HUES48 (cell line): ENCODE measurements at regions not wholly inside any gene's neighbourhood (a gene's known extent, or its start where the extent isn't known, plus 50 kb on each side); places are given as distances from the start of the nearest gene placed in this dataset.
"Not testable (repeated sequence)": the region's sequence is repeated elsewhere in the genome, so short reads cannot be mapped to it uniquely, and the experiment has no call there.

Experiments
- H3K27ac ChIP-seq: one replicate; pipeline ENCODE4 v1.7.0; 2013; ENCODE audit warnings: low read depth, low read length, inconsistent platforms
- H3K27me3 ChIP-seq: 2 replicates; pipeline ENCODE4 v1.6.1; 2013; ENCODE audit warnings: mild to moderate bottlenecking, low read length; ENCODE audit not compliant: control insufficient read depth, insufficient read depth
- H3K36me3 ChIP-seq: 2 replicates; pipeline ENCODE4 v1.6.1; 2013; ENCODE audit warnings: low read length; ENCODE audit not compliant: control insufficient read depth, insufficient read depth
- H3K4me1 ChIP-seq: 2 replicates; pipeline ENCODE4 v1.6.1; 2013; ENCODE audit warnings: mild to moderate bottlenecking, low read length; ENCODE audit not compliant: control insufficient read depth, insufficient read depth
- H3K4me3 ChIP-seq: 2 replicates; pipeline ENCODE4 v1.5.1; 2013; ENCODE audit warnings: mild to moderate bottlenecking, low read depth, low read length
- H3K9ac ChIP-seq: 2 replicates; pipeline ENCODE4 v1.6.1; 2013; ENCODE audit warnings: mild to moderate bottlenecking, low read depth, low read length, moderate library complexity
- H3K9me3 ChIP-seq: 2 replicates; pipeline ENCODE4 v1.6.1; 2013; ENCODE audit warnings: low read length; ENCODE audit not compliant: control insufficient read depth, insufficient read depth

DNA sequence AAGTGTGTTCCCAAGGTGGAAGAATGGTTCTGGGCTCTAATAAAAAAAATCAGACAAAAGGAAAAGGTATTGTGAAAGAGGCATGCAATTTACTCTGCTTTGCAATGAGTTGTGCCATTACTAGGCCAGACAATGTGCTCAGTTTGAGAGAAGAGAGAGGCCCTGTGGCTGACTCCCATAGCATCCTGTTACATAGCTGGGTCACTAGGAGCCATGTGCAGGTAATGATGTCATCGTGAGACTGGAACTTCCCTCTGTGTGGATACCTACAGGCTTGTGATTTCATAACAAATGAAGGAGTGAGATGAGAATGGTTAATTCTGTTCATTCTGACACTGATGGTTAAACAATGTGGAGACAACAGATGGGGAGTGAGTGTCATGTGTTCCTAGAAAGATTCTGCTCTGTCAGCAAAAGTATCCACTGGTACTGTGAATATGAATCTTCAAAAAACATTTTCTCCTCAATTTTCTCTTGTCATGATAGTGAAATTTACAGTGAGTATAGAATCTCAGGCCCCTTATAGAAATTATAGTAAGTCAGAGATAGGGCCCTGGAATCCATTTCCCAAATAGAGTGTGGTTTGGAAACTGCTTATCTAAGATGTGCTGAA, 648.7 kb upstream of the DPPA4 start:
- no peak overlapping the region for H3K27ac ChIP-seq
- no peaks in the 10 kb centered on the region for H3K36me3 ChIP-seq
- H3K9ac ChIP-seq: no peak overlapping the region
- no peaks in the 10 kb centered on the region for H3K4me1 ChIP-seq
- H3K9me3 ChIP-seq: no peaks in the 10 kb centered on the region
- no peak overlapping the region for H3K4me3 ChIP-seq
- no peaks in the 10 kb centered on the region for H3K27me3 ChIP-seq

DNA sequence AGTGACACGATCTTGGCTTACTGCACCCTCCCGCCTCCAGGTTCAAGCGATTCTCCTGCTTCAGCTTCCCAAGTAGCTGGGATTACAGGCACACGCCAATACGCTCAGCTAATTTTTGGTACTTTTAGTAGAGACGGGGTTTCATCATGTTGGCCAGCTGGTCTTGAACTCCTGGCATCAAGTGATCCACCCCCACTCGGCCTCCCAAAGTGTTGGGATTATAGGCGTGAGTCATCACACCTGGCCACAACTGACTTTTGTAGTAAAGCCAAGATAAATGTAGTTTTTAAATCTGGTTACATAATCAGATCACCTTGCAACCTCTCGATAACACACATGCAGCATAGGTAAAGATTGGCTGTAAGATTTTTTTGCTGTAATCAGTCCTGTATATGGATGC, 657.5 kb upstream of the DPPA4 start:
- no peak overlapping the region for H3K27ac ChIP-seq
- H3K36me3 ChIP-seq: no peaks in the 10 kb centered on the region
- H3K4me1 ChIP-seq: no peaks in the 10 kb centered on the region
- no peak overlapping the region for H3K4me3 ChIP-seq
- no peaks in the 10 kb centered on the region for H3K9me3 ChIP-seq
- H3K9ac ChIP-seq: no peak overlapping the region
- no peaks in the 10 kb centered on the region for H3K27me3 ChIP-seq

DNA sequence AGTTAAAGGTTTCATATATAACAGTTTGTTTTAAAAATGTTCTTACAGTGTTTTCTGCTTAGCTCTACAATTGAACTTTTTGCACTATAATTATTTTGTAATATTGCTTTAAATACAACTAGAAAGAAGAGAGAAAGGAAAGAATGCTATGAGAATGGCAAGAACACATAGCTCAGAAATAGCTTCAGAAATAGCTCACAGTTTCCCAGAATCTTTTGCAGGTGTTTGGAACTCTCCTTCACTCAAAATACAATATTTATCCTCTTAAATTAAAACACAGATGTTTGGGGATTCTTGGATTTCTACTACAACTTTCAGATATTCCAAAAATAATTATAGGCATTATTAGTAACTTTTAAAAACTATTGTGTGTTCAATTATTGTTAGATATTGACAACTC, 658.0 kb upstream of the DPPA4 start:
- H3K27me3 ChIP-seq: no peaks in the 10 kb centered on the region
- no peaks in the 10 kb centered on the region for H3K9me3 ChIP-seq
- H3K4me3 ChIP-seq: no peak overlapping the region
- H3K27ac ChIP-seq: no peak overlapping the region
- no peaks in the 10 kb centered on the region for H3K36me3 ChIP-seq
- no peak overlapping the region for H3K9ac ChIP-seq
- no peaks in the 10 kb centered on the region for H3K4me1 ChIP-seq

DNA sequence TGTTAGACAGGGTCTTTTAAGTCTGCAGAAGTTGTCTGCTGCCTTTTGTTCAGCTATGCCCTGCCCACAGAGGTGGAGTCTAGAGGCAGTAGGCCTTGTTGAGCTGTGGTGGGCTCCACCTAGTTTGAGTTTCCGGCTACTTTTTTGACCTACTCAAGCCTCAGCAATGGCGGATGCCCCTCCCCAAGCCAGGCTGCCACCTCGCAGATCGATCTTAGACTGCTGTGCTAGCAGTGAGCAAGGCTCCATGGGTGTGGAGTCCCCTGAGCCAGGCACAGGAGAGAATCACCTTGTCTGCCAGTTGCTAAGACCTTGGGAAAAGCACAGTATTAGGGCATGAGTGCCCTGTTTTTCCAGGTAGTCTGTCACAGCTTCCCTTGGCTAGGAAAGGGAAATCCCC, 664.6 kb upstream of the DPPA4 start:
- H3K4me1 ChIP-seq, H3K9ac ChIP-seq, H3K36me3 ChIP-seq, H3K9me3 ChIP-seq, H3K4me3 ChIP-seq, H3K27ac ChIP-seq, H3K27me3 ChIP-seq: not testable (repeated sequence)

DNA sequence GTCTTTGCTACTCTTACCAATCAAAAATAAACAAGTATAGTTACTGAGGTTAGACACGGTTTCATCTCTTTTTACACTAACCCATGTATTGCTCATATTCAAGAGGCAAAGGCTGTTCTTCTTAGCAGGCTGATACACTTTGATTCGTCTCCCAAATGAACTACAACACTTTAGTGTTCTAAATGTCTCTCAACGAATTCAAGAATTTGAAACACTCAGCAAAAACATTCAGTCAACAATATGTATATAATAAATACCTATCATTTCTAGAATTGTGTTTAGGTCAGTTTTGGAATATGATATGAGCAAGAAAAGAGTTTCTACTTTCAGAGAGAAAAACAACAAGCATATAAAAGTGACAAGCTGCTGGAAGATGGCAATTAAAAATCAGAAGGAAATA, 669.6 kb upstream of the DPPA4 start:
- H3K36me3 ChIP-seq: no peaks in the 10 kb centered on the region
- no peaks in the 10 kb centered on the region for H3K9me3 ChIP-seq
- H3K27ac ChIP-seq: no peak overlapping the region
- no peak overlapping the region for H3K9ac ChIP-seq
- no peaks in the 10 kb centered on the region for H3K4me1 ChIP-seq
- no peak overlapping the region for H3K4me3 ChIP-seq
- H3K27me3 ChIP-seq: no peaks in the 10 kb centered on the region

DNA sequence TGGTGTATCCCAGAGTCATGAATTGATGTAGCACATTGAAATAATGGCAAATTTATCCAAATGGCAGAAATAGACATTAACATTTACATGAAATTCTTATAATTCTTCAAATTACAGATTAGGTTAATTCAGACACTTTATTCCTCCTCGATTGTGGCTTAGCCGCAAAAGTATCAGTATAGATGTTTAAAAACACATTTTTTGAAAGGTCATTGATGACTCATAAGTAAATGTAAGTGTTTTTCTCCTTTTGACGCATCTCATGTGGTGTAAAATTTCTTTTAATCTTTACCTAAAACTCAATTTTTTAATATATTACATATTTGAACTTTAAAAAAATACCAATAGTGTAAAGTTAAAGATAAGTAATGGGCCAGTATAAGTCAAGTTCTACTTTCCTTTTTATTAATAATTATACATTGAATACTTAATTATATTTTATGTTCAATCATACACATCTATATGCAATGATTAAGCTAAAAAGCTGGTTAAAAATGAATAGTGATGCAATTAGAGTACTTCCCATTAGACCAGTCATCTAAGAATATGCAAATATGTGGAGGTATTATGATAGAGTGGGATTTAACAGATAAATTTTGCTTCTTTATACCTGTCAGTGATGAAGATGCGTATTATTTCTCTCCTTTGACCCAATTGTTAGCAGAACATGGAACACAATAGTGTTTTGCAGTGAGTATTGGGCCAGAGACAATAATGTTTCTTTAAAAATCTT, 678.1 kb upstream of the DPPA4 start:
- H3K9me3 ChIP-seq: no peaks in the 10 kb centered on the region; the same call in 1 of the 2 replicates
- H3K4me1 ChIP-seq: peaks cover 36% of the 10 kb centered on the region
- no peaks in the 10 kb centered on the region for H3K36me3 ChIP-seq
- no peaks in the 10 kb centered on the region for H3K27me3 ChIP-seq
- H3K27ac ChIP-seq: no peak overlapping the region
- H3K4me3 ChIP-seq: no peak overlapping the region
- no peak overlapping the region for H3K9ac ChIP-seq

DNA sequence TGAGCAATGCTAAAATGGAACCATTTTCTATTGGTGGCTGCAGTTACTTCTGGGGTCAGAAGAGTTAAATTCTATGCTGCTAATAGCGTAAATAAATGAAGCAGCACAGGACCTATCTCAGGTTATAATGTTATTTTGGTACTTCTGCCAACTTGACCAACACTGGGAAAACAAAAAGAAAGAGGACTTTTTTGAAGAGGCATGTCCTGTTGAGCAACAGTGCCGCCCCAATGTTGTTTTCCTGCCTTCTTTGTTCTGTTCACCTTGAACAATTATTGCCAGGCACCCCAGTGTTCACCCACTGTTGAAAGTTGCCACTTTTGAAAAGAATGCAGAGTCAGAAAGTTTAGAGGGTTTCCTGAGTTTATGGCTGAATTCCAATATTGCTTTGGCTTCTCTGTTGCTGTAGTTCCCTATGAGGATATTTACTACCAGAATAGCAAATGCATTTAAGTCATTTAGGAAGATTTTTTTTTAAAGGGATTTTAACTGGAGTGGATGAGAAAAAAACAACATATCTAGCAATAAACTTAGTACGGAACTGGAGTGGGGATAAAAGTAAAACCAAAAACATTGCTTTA, 679.0 kb upstream of the DPPA4 start:
- Histone ChIP-seq H3K4me3 (no peak overlapping the region), H3K9ac (no peak overlapping the region), H3K27ac (peak overlapping the region; percentile 3), H3K27me3 (no peaks in the 10 kb centered on the region), H3K4me1 (peaks cover 36% of the 10 kb centered on the region), H3K9me3 (no peaks in the 10 kb centered on the region; the same call in 1 of the 2 replicates), H3K36me3 (no peaks in the 10 kb centered on the region)

DNA sequence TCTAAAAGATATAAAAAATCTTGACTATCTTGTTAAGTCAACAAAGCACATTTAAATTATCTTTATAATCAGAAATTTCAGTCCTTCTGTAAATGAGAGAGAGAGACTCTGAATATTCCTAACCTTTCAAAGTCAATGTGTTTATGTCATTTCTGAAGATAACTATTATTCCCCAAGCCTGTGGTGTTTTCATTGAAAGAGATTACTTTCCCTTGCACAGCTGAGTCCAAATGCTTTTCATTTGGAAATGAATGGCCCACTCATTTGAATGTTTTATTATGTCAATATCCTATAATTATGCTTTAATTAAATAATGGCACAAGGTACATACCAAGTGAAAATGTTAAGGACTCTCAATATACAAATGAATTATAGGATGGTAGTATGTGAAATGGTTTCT, 680.0 kb upstream of the DPPA4 start:
- Histone ChIP-seq H3K27ac (no peak overlapping the region), H3K36me3 (no peaks in the 10 kb centered on the region), H3K9me3 (no peaks in the 10 kb centered on the region; the same call in 1 of the 2 replicates), H3K27me3 (no peaks in the 10 kb centered on the region), H3K4me1 (peaks cover 36% of the 10 kb centered on the region), H3K4me3 (no peak overlapping the region), H3K9ac (no peak overlapping the region)

DNA sequence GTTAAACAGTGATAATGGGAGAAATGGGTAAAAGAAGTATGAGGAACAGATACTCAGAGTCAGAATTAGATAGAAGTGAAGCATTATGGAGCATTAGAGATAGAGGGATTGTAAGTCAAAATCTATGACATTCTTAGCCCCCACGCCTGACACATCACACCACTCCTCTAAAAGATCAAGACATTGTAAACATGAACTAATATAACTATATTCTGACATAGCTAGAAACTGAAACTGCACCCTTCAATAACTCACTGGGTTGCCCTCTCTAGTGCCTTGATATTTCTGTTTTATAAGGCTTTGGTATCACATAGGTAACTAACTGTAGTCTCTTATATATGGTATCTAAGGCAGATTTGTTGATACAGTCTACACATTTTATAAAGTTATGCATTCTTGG, 684.3 kb upstream of the DPPA4 start:
- Histone ChIP-seq H3K9me3 (0 out of 2 replicates have a peak, but pooled peaks cover 2% of the 10 kb centered on the region), H3K27me3 (no peaks in the 10 kb centered on the region), H3K9ac (no peak overlapping the region), H3K4me3 (no peak overlapping the region), H3K4me1 (peaks cover 25% of the 10 kb centered on the region), H3K27ac (no peak overlapping the region), H3K36me3 (no peaks in the 10 kb centered on the region)

DNA sequence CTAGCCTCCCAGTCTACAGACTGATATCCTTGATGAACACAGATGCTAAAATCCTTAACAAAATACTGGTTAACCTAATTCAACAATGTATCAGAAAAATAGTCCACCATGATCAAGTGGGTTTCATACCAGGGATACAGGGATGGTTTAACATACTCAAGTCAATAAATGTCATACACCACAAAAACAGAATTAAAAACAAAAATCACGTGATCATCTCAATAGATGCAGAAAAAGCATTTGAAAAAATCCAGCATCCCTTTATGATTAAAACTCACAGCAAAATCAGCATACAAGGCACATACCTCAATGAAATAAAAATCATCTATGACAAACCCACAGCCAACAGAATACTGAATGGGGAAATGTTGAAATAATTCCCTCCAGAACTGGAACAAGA, 685.7 kb upstream of the DPPA4 start:
- H3K9me3 ChIP-seq, H3K36me3 ChIP-seq, H3K9ac ChIP-seq, H3K27me3 ChIP-seq, H3K27ac ChIP-seq, H3K4me3 ChIP-seq: not testable (repeated sequence)
- peaks cover 13% of the 10 kb centered on the region for H3K4me1 ChIP-seq

DNA sequence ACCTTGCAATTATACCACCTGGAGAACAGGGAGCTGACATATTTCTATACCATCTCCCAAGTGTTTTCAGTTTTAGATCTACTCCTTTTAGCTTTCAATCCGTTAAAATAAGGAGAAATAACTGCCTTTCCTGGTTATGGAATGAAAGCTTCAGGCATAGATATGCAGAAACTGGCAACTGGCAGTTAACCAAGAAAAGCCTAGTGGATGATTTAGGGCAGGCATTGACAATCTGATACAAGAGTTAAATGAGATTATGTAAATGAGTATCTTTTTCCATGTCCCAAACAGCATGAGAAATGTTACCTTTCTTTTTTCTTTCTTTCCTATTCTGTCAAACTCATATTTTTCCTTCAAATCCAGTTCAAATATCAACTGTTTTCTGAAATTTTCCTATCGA, 689.1 kb upstream of the DPPA4 start:
- Histone ChIP-seq H3K27ac (no peak overlapping the region), H3K27me3 (no peaks in the 10 kb centered on the region), H3K4me1 (no peaks in the 10 kb centered on the region), H3K9ac (no peak overlapping the region), H3K4me3 (no peak overlapping the region), H3K36me3 (no peaks in the 10 kb centered on the region), H3K9me3 (0 out of 2 replicates have a peak, but pooled peaks cover 2% of the 10 kb centered on the region)
